ENCODE measurements at regions not wholly inside any gene's neighbourhood (a gene's known extent, or its start where the extent isn't known, plus 50 kb on each side); places are given as distances from the start of the nearest gene placed in this dataset.

DNA sequence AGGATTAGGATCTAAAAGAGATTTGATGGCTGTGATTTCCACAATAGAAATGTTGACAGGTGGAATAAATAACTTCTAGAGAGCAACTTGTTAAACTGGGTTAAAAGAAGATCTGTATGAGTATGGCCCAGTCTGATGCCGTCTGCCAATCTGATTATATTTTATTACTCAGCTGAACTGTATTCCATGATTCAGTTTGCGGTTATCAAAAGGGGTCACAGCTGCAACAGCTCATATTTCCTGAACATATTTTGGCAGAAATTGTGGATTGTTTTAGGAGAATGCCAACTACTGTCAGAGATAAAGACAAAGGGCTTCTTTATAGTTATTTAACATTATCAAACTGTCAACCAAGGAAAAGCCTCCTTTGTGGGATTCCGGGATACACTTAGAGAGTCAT lies 244.8 kb upstream of the MINDY3 start:
- no peak for TF ChIP-seq SP1 (IDR thresholded peaks at IDR 0.05)
- TF ChIP-seq SUZ12 (IDR thresholded peaks at IDR 0.05) = no peak
- no peak for TF ChIP-seq LEF1 (IDR thresholded peaks at IDR 0.05; ENCODE audit: borderline replicate concordance)
- no peak for TF ChIP-seq ELF4 (IDR thresholded peaks at IDR 0.05)
- no peak for TF ChIP-seq FOXM1 (IDR thresholded peaks at IDR 0.05; ENCODE audit: borderline replicate concordance)
- no peak for TF ChIP-seq HDGF (IDR thresholded peaks at IDR 0.05; ENCODE audit: borderline replicate concordance)
- TF ChIP-seq, protein P1, sequence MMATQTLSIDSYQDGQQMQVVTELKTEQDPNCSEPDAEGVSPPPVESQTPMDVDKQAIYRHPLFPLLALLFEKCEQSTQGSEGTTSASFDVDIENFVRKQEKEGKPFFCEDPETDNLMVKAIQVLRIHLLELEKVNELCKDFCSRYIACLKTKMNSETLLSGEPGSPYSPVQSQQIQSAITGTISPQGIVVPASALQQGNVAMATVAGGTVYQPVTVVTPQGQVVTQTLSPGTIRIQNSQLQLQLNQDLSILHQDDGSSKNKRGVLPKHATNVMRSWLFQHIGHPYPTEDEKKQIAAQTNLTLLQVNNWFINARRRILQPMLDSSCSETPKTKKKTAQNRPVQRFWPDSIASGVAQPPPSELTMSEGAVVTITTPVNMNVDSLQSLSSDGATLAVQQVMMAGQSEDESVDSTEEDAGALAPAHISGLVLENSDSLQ (IDR thresholded peaks at IDR 0.05) = no peak
- TF ChIP-seq ZNF384 (IDR thresholded peaks at IDR 0.05) = no peak
- no peak for TF ChIP-seq BHLHE40 (IDR thresholded peaks at IDR 0.05; ENCODE audit: borderline replicate concordance)
- no peak for TF ChIP-seq TARDBP (IDR thresholded peaks at IDR 0.05)
- TF ChIP-seq FOXK2 (IDR thresholded peaks at IDR 0.05) = no peak
- TF ChIP-seq NFRKB (IDR thresholded peaks at IDR 0.05) = no peak

Data from HEK293T (cell line).